ENCODE measurements at regions not wholly inside any gene's neighbourhood (a gene's known extent, or its start where the extent isn't known, plus 50 kb on each side); places are given as distances from the start of the nearest gene placed in this dataset.
A peak's percentile ranks its signal among the peaks of the same experiment; 100 is the strongest.

GRCh38 chr12:124420996-124421674 is 126.2 kb downstream of the RFLNA start:
- peak overlapping the region; percentile 96 for H3K27ac ChIP-seq (ENCODE audit: poor library complexity, severe bottlenecking)
- ATAC-seq (ENCODE audit: low read depth) (no peak), DNase-seq (ENCODE audit: low spot score) (no peak)

GRCh38 chr12:124420041-124420995 is 125.4 kb downstream of the RFLNA start:
- DNase-seq (ENCODE audit: low spot score) = no peak
- Histone ChIP-seq H3K4me3 (ENCODE audit: severe bottlenecking) (no peak overlapping the region), H3K27me3 (ENCODE audit: insufficient read depth, poor library complexity, severe bottlenecking) (no peaks in the 10 kb centered on the region), H3K36me3 (ENCODE audit: low read depth) (peaks cover 52% of the 10 kb centered on the region), H3K9me3 (ENCODE audit: severe bottlenecking) (no peaks in the 10 kb centered on the region), H3K27ac (ENCODE audit: poor library complexity, severe bottlenecking) (no peak overlapping the region), H3K4me1 (ENCODE audit: insufficient read depth, poor library complexity, severe bottlenecking) (peaks cover 18% of the 10 kb centered on the region)
- no peak for TF ChIP-seq CTCF (IDR thresholded peaks at IDR 0.05; ENCODE audit: poor library complexity, severe bottlenecking)
- no peak for ATAC-seq (ENCODE audit: low read depth)

More at GRCh38 chr12:124420996-124421674, 126.2 kb downstream of the RFLNA start:
- Histone ChIP-seq H3K27me3 (ENCODE audit: insufficient read depth, poor library complexity, severe bottlenecking) (no peaks in the 10 kb centered on the region), H3K4me3 (ENCODE audit: severe bottlenecking) (no peak overlapping the region), H3K4me1 (ENCODE audit: insufficient read depth, poor library complexity, severe bottlenecking) (peaks cover 18% of the 10 kb centered on the region), H3K9me3 (ENCODE audit: severe bottlenecking) (no peaks in the 10 kb centered on the region), H3K36me3 (ENCODE audit: low read depth) (peaks cover 59% of the 10 kb centered on the region)
- TF ChIP-seq CTCF (IDR thresholded peaks at IDR 0.05; ENCODE audit: poor library complexity, severe bottlenecking) = no peak

GRCh38 chr12:124419292-124420040 is 124.6 kb downstream of the RFLNA start:
- Histone ChIP-seq H3K4me3 (ENCODE audit: severe bottlenecking) (no peak overlapping the region), H3K9me3 (ENCODE audit: severe bottlenecking) (no peaks in the 10 kb centered on the region), H3K36me3 (ENCODE audit: low read depth) (peaks cover 47% of the 10 kb centered on the region), H3K27ac (ENCODE audit: poor library complexity, severe bottlenecking) (no peak overlapping the region), H3K4me1 (ENCODE audit: insufficient read depth, poor library complexity, severe bottlenecking) (peaks cover 18% of the 10 kb centered on the region), H3K27me3 (ENCODE audit: insufficient read depth, poor library complexity, severe bottlenecking) (no peaks in the 10 kb centered on the region)
- TF ChIP-seq CTCF (IDR thresholded peaks at IDR 0.05; ENCODE audit: poor library complexity, severe bottlenecking) = no peak
- DNase-seq (ENCODE audit: low spot score) = no peak
- ATAC-seq (ENCODE audit: low read depth) = no peak

GRCh38 chr12:124418791-124419190 is 123.9 kb downstream of the RFLNA start:
- no peaks in the 10 kb centered on the region for H3K27me3 ChIP-seq (ENCODE audit: insufficient read depth, poor library complexity, severe bottlenecking)
- DNase-seq (ENCODE audit: low spot score) (no peak), ATAC-seq (ENCODE audit: low read depth) (no peak)
- peaks cover 41% of the 10 kb centered on the region for H3K36me3 ChIP-seq (ENCODE audit: low read depth)
- H3K4me3 ChIP-seq (ENCODE audit: severe bottlenecking) = no peak overlapping the region
- TF ChIP-seq CTCF (IDR thresholded peaks at IDR 0.05; ENCODE audit: poor library complexity, severe bottlenecking) = no peak
- H3K4me1 ChIP-seq (ENCODE audit: insufficient read depth, poor library complexity, severe bottlenecking) = peaks cover 16% of the 10 kb centered on the region
- no peak overlapping the region for H3K27ac ChIP-seq (ENCODE audit: poor library complexity, severe bottlenecking)
- H3K9me3 ChIP-seq (ENCODE audit: severe bottlenecking) = no peaks in the 10 kb centered on the region

All from RWPE2 (cell line).